Fibroblast of lung (primary cell): ENCODE measurements at regions not wholly inside any gene's neighbourhood (a gene's known extent, or its start where the extent isn't known, plus 50 kb on each side); places are given as distances from the start of the nearest gene placed in this dataset.

Source experiments
- CTCF ChIP-seq, 2 donors: IDR thresholded peaks in 1 of 2; conservative IDR thresholded peaks in 1 of 2; 1 replicate in 1 of 2; 2 replicates in 1 of 2; pipeline ENCODE4 v1.5.1; 2011 to 2012; ENCODE audit warnings: low read length in 2 of 2, control low read depth in 1 of 2, inconsistent platforms in 1 of 2, low read depth in 1 of 2, mild to moderate bottlenecking in 1 of 2
- EZH2 ChIP-seq: IDR thresholded peaks from 2 replicates; pipeline ENCODE4 v1.5.1; 2012; ENCODE audit warnings: low read length, control low read depth, mild to moderate bottlenecking; ENCODE audit errors: missing control alignments

GRCh38 chr2:60158262-60158661 is 395.2 kb downstream of the BCL11A start:
- no peak for TF ChIP-seq CTCF (conservative IDR thresholded peaks at IDR 0.05 in 1 of 2, IDR thresholded peaks at IDR 0.05 in 1 of 2; ENCODE audit: low read depth in 1 of 2, low read length in 2 of 2)
- TF ChIP-seq EZH2, result no peak
